ENCODE measurements at regions not wholly inside any gene's neighbourhood (a gene's known extent, or its start where the extent isn't known, plus 50 kb on each side); places are given as distances from the start of the nearest gene placed in this dataset.

DNA sequence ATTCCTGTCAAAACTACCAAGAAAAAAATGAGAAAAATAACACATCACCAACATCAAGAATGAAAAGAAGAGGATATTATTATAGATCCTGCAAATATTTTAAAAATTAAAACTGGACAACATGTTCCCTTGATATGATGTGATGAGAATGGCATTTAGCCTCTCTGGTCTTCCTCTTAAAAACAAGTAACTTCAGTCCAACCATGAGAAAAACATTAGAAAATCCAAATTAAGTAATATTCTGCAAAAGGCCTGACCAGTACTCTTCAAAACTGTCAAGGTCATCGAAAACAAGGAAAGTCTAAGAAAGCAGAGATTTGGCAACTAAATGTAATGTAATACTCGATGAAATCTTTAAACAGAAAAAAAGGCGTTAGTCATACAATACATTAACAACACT is 167.1 kb upstream of the SNX2 start:
- Histone ChIP-seq H3K9me3 (replicated peaks; ENCODE audit: control insufficient read depth, insufficient read depth, low read depth, low read length) (no peaks in the 10 kb centered on the region), H3K27me3 (ENCODE audit: control insufficient read depth in 2 of 2, insufficient read depth in 2 of 2, low read length in 2 of 2) (no peaks in the 10 kb centered on the region), H3K9ac (ENCODE audit: insufficient read depth in 1 of 2, low read depth in 2 of 2, low read length in 2 of 2) (no peak overlapping the region), H2AFZ (ENCODE audit: low read depth, low read length) (no peak overlapping the region), H3K27ac (ENCODE audit: extremely low read depth, low read depth, low read length) (no peak overlapping the region), H3K36me3 (ENCODE audit: control insufficient read depth, insufficient read depth, low read length) (no peaks in the 10 kb centered on the region), H3K4me2 (ENCODE audit: insufficient read depth, low read length) (no peak overlapping the region), H4K20me1 (replicated peaks; ENCODE audit: control insufficient read depth, insufficient read depth, low read length) (no peaks in the 10 kb centered on the region), H3K4me1 (replicated peaks in 1 of 2; ENCODE audit: control insufficient read depth in 2 of 2, insufficient read depth in 2 of 2, low read length in 2 of 2) (no peaks in the 10 kb centered on the region), H3K4me3 (no peak overlapping the region), H3K9me1 (ENCODE audit: control insufficient read depth, insufficient read depth, low read length) (no peaks in the 10 kb centered on the region), H3K79me2 (ENCODE audit: control insufficient read depth, insufficient read depth, low read length) (no peaks in the 10 kb centered on the region)
- FAIRE-seq: no peak
- intact Hi-C loops (cut with micrococcal nuclease): no loop called here
- ChIA-PET CTCF (ENCODE audit: low intra/inter-chr PET ratio) (no interaction called here), POLR2A (no interaction called here)
- no peak for DNase-seq (ENCODE audit: extremely low read depth in 1 of 4, low spot score in 3 of 4)
- WGBS (ENCODE audit: insufficient coverage, low coverage, missing lambda C conversion rate): 3% methylated on average over 3 of the region's 3 CpGs
- no TSS peak for BruUV-seq (replicated peaks)
- no peak for ATAC-seq
- in situ Hi-C loops (cut with MboI): no loop called here
- TF ChIP-seq DDX20 (tag; IDR thresholded peaks at IDR 0.05; ENCODE audit: low read depth): no peak
- TF ChIP-seq DACH1 (IDR thresholded peaks at IDR 0.05; ENCODE audit: partially characterized antibody): no peak
- TF ChIP-seq ZNF232 (CRISPR knock-in tag; IDR thresholded peaks at IDR 0.05): no peak
- TF ChIP-seq ZNF184 (CRISPR knock-in tag; IDR thresholded peaks at IDR 0.05): no peak
- TF ChIP-seq WHSC1 (IDR thresholded peaks at IDR 0.05; ENCODE audit: low read length): no peak
- TF ChIP-seq RBM39 (optimal IDR thresholded peaks at IDR 0.05; ENCODE audit: low read depth, low read length): no peak
- TF ChIP-seq ZNF41 (CRISPR knock-in tag; conservative IDR thresholded peaks at IDR 0.05): no peak
- TF ChIP-seq U2AF2 (optimal IDR thresholded peaks at IDR 0.05; ENCODE audit: low read depth, low read length): no peak
- TF ChIP-seq ZNF3 (CRISPR knock-in tag; IDR thresholded peaks at IDR 0.05): no peak
- no peak for TF ChIP-seq SIX5 (IDR thresholded peaks at IDR 0.05; ENCODE audit: borderline replicate concordance in 1 of 2, insufficient read depth in 1 of 2, low read depth in 1 of 2, low read length in 2 of 2)
- TF ChIP-seq, protein P1, sequence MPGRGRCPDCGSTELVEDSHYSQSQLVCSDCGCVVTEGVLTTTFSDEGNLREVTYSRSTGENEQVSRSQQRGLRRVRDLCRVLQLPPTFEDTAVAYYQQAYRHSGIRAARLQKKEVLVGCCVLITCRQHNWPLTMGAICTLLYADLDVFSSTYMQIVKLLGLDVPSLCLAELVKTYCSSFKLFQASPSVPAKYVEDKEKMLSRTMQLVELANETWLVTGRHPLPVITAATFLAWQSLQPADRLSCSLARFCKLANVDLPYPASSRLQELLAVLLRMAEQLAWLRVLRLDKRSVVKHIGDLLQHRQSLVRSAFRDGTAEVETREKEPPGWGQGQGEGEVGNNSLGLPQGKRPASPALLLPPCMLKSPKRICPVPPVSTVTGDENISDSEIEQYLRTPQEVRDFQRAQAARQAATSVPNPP (IDR thresholded peaks at IDR 0.05; ENCODE audit: borderline replicate concordance, insufficient read depth, insufficient read length): no peak
- TF ChIP-seq ZZZ3 (IDR thresholded peaks at IDR 0.05): no peak
- TF ChIP-seq, protein P2, sequence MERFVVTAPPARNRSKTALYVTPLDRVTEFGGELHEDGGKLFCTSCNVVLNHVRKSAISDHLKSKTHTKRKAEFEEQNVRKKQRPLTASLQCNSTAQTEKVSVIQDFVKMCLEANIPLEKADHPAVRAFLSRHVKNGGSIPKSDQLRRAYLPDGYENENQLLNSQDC (CRISPR knock-in tag; IDR thresholded peaks at IDR 0.05): no peak
- no peak for TF ChIP-seq STAG1 (CRISPR knock-in tag; IDR thresholded peaks at IDR 0.05; ENCODE audit: borderline replicate concordance)
- TF ChIP-seq ZNF347 (CRISPR knock-in tag; IDR thresholded peaks at IDR 0.05; ENCODE audit: low read depth): no peak
- TF ChIP-seq, protein P3, sequence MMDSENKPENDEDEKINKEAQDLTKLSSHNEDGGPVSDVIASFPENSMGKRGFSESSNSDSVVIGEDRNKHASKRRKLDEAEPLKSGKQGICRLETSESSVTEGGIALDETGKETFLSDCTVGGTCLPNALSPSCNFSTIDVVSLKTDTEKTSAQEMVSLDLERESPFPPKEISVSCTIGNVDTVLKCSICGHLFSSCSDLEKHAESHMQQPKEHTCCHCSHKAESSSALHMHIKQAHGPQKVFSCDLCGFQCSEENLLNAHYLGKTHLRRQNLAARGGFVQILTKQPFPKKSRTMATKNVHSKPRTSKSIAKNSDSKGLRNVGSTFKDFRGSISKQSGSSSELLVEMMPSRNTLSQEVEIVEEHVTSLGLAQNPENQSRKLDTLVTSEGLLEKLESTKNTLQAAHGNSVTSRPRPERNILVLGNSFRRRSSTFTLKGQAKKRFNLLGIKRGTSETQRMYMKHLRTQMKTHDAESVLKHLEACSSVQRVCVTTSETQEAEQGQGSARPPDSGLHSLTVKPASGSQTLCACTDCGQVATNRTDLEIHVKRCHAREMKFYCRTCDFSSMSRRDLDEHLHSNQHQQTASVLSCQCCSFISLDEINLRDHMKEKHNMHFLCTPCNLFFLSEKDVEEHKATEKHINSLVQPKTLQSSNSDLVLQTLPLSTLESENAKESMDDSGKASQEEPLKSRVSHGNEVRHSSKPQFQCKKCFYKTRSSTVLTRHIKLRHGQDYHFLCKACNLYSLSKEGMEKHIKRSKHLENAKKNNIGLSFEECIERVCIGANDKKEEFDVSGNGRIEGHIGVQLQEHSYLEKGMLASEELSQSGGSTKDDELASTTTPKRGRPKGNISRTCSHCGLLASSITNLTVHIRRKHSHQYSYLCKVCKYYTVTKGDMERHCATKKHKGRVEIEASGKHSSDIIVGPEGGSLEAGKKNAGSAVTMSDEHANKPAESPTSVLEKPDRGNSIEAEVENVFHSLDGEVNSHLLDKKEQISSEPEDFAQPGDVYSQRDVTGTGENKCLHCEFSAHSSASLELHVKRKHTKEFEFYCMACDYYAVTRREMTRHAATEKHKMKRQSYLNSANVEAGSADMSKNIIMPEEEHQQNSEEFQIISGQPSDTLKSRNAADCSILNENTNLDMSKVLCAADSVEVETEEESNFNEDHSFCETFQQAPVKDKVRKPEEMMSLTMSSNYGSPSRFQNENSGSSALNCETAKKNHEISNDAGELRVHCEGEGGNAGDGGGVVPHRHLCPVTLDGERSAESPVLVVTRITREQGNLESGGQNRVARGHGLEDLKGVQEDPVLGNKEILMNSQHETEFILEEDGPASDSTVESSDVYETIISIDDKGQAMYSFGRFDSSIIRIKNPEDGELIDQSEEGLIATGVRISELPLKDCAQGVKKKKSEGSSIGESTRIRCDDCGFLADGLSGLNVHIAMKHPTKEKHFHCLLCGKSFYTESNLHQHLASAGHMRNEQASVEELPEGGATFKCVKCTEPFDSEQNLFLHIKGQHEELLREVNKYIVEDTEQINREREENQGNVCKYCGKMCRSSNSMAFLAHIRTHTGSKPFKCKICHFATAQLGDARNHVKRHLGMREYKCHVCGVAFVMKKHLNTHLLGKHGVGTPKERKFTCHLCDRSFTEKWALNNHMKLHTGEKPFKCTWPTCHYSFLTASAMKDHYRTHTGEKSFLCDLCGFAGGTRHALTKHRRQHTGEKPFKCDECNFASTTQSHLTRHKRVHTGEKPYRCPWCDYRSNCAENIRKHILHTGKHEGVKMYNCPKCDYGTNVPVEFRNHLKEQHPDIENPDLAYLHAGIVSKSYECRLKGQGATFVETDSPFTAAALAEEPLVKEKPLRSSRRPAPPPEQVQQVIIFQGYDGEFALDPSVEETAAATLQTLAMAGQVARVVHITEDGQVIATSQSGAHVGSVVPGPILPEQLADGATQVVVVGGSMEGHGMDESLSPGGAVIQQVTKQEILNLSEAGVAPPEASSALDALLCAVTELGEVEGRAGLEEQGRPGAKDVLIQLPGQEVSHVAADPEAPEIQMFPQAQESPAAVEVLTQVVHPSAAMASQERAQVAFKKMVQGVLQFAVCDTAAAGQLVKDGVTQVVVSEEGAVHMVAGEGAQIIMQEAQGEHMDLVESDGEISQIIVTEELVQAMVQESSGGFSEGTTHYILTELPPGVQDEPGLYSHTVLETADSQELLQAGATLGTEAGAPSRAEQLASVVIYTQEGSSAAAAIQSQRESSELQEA (IDR thresholded peaks at IDR 0.05; ENCODE audit: low read depth): no peak
